OCI-LY3 (cell line): ENCODE measurements at regions not wholly inside any gene's neighbourhood (a gene's known extent, or its start where the extent isn't known, plus 50 kb on each side); places are given as distances from the start of the nearest gene placed in this dataset.

Experiments used
- EZH2phosphoT487 ChIP-seq: fragments of 200-600 bp; shearing (Covaris generic); IDR thresholded peaks from 2 replicates; pipeline ENCODE4 v1.6.1; 2018; ENCODE audit warnings: antibody characterized with exemption, mixed run types, low read depth
- TF ChIP-seq, protein P1 (sequence below): fragments of 200-600, 300-600 bp; sonication (generic); IDR thresholded peaks from 2 replicates; pipeline ENCODE4 v1.5.1; 2014; ENCODE audit warnings: antibody characterized with exemption, low read length, low read depth

GRCh38 chr4:3360777-3361176 is 68.0 kb downstream of the RGS12 start:
- TF ChIP-seq, protein P1, sequence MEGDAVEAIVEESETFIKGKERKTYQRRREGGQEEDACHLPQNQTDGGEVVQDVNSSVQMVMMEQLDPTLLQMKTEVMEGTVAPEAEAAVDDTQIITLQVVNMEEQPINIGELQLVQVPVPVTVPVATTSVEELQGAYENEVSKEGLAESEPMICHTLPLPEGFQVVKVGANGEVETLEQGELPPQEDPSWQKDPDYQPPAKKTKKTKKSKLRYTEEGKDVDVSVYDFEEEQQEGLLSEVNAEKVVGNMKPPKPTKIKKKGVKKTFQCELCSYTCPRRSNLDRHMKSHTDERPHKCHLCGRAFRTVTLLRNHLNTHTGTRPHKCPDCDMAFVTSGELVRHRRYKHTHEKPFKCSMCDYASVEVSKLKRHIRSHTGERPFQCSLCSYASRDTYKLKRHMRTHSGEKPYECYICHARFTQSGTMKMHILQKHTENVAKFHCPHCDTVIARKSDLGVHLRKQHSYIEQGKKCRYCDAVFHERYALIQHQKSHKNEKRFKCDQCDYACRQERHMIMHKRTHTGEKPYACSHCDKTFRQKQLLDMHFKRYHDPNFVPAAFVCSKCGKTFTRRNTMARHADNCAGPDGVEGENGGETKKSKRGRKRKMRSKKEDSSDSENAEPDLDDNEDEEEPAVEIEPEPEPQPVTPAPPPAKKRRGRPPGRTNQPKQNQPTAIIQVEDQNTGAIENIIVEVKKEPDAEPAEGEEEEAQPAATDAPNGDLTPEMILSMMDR, result no peak
- TF ChIP-seq EZH2phosphoT487, result no peak
